Posterior vena cava (tissue), 2 donors: ENCODE measurements at regions not wholly inside any gene's neighbourhood (a gene's known extent, or its start where the extent isn't known, plus 50 kb on each side); places are given as distances from the start of the nearest gene placed in this dataset.
A peak's percentile ranks its signal among the peaks of the same experiment; 100 is the strongest.
"Not testable (repeated sequence)": the region's sequence is repeated elsewhere in the genome, so short reads cannot be mapped to it uniquely, and the experiment has no call there.

Experiments
- DNase-seq: peaks from one replicate; pipeline ENCODE4 v3.0.0-alpha.2; 2020; ENCODE audit warnings: low spot score
- intact Hi-C, 2 donors: fragments of 100-400 bp; cut with DNase I; formaldehyde crosslinking; loops; one replicate each; pipeline versions ENCODE4 v1.14.1 to v1.14.2; 2022 to 2023
- donor health status: DM: yes; HTN: yes; CAD: no.
- donor health status: DM: yes; HTN: yes; CAD: no.

DNA sequence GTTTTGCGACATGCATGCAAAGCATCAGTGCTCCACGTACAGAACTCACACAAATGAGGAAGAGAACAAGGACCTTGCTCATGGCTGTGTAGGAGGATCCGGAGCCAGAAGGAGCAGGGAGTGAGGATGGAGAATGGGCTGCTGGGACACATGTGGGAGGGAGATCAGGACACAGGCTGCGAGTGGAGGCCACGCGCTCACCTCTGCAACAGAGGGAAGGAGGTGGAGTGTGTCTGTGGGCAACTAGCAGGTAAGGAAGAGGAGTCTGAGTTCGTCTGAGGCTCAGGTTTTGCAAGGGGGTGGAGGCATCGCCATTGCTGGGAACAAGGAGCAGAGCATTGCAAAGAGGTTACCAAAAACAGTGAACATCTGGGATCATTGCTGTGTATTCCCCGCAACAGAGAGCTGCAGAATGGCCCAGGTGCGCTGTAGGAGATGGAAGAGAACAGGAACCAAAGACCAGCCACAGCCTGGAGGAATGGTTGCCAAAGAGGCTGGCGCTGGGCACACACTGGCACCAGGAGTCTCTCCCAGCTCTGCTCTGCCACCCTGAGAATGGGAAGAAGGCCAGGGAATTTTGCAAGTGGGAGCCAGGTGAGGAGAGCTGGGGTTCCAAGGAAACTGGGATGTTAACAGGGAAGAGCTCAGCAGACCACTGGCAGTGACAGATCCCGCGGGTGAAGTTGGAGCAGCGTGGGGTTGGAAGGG, 90.0 kb upstream of the RPS6KA2 start:
- no peak for DNase-seq
- intact Hi-C loops: no loop called here

DNA sequence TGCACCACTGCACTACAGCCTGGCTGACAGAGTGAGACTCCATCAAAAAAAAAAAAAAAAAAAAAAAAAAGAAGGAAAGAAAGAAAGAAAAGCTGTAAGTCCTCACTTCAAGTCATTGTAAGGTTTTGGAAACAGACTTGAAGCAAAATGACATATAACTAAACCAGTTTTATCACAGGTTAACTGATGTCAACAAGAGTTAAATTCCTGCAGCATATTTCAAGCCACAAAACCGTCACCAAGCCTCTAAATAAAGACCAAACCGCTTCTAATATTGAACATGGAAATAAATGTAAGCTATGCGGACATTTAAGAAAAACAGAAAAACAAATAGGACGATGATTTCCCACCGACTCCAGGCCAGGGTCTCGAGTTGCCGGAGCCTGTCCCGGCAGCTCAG, 88.9 kb upstream of the RPS6KA2 start:
- DNase-seq: no peak
- intact Hi-C loops: no loop called here

DNA sequence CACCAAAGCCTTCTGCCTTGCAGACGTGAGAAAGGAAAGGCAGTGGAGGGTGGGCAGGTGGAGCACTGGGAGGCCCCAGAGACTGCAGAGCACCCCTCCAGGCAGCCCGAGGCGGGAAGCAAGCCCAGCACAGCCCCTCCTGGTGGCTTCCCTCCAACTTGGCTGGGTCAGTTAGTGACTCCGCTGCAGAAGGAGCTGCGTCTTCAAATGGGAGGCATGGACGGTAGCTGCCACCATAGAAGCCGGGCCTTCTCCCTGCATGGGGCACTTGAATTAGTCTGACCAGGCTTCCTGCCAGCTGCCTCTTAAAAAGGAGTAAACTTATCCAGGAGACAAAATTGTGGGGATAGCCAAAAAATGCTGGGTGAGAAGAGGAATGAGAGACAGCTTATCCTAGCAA, 88.0 kb upstream of the RPS6KA2 start:
- DNase-seq: no peak
- intact Hi-C loops: no loop called here

DNA sequence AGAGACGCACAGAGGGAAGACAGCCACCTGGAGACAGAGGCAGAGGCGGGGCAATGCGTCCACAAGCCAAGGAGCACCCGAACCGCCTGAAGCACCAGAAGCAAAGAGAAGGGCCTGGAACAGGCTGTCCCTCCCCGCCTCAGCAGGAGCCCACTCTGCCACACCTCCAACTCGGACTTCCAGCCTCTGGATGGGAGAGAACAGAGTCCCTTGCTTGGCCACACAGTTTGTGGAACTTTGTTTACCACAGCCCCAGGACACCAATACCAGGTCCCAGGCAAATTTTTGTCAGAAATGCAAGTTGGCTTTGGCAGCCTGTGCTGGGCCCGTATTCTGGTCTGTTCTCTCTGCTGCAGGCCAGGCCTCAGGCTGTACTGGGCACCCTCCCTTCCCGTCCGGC, 87.5 kb upstream of the RPS6KA2 start:
- intact Hi-C loops: no loop called here
- no peak for DNase-seq

DNA sequence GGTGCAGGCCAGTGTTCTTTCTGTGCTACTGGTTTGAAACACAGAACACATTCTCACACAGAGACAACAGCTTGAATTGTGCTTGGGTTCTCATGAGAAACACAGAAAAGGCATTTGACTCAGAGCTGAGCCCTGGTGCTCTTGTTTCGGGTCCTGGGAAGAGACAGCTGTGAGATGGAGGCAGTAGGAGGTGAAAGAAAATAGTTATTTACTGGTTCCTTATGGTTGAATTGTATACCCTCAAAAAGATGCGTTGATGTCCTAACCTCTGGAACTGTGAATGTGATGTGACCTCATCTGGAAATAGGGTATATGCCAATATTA, 87.1 kb upstream of the RPS6KA2 start:
- DNase-seq: no peak
- intact Hi-C loops: no loop called here

DNA sequence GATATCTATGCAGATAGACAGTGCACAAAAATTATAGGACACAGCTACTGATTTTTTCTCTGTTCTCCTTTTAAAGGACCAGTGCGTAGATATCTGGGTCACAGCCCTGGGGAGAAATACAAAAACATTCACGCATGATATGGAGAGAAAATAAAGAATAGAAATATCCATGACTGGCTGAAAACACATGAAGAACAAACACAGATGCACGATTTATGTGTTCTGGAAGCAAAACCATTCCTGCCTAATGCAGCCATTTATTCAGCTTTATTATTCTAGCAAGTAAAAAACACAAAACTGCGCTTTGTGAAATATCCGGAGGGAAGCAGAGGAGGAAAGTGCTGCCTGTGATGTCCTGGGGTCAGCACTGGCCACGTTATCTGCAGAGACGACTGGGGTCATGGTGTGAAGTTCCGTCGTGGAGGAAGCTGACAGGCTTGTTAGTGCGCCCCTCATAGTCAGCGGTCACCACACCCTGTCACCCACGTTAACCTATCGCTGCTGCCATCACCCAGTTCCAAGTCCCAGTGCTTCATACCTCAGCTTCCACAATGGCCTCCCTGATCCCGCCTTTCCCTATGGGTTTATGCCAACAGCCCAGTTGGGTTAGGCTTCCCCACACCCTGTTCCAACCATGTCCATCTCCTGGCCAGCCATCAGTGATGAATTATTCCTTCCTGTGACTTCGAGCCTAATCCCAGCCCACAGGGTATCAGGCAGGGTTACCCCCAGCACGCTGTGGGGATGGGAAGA, 86.6 kb upstream of the RPS6KA2 start:
- intact Hi-C loops: no loop called here
- no peak for DNase-seq

DNA sequence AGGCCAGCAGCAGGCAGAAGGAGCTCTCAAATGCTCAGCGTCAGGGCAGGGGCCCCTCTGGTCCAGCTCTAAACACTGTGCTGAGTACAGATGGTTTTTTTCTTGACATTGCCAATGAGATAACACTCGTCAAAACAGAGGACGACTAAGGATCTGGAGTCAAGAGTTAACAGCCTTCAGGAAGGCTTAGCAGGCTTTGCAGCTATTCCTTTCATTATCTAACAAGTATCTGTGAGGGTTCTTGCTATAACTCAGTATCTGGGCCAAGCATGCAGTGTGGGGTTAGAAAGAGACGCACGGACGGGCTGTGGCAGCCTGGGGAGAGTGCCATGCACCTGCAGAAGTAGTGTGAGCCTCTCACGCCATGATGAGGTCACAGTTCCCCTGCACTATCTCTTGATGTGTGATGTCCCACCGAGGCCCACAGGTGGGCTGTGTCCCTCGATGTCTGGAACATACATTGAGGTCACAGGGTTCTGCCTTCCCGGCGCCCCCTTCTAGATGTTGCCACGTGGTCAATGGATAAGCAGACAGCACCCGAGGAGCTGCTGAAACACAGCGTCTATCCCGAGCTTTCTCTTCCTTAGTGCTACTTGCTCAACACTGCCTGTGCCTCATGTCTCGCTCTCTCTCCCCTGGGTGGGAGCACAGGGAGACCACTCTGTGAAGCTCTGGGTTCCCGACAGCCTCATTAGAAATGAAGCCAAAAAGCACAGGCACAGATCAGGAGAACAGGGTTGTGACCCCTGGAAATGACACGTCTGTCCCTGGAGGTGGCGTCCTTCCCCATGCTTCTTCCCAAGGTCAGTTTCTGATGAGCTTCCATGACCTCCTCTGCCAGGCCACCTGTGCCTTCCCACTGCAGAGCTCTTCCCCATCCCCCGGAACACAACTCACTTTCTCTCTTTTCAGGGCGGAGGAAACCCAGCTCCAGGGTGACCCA, 85.5 kb upstream of the RPS6KA2 start:
- DNase-seq: no peak
- intact Hi-C loops: no loop called here

DNA sequence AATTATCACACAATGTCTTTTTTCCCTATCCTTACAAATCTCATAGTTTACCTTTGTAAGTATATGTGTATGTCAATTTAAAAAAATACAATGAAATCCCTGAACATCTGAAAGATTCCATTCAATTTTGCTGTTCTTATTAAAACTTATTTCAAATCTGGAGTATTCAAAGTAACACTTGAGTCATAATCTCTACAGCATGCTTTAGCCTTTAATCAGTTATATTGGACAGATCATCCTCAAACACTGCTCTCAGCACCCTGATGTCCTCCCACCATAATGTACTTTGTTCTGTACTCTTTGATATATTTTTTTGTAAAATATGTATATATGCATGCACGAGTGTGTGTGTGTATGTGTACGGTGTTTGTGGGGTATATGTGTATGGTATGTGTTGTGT, 83.0 kb upstream of the RPS6KA2 start:
- intact Hi-C loops: no loop called here

DNA sequence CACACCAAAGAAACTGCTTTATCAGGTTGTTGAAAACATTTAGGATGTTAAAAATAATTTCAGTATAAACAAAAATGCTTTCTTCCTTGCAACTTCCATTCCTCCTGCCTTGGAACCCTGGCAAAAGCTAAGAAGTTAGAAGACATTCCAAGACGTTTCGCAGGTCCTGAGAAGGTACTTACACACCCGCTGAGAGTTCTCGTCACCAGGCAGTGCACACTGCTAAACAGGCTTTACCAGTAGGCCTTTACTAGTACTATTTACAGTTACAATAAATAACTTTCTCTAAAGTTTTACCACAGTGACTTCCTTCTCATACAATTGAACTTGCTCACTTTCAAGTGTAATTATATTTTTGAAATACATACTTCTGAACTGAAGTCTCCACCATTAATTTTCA, 81.4 kb upstream of the RPS6KA2 start:
- intact Hi-C loops: no loop called here
- DNase-seq: no peak

More for the DNA sequence above, 83.0 kb upstream of the RPS6KA2 start:
- DNase-seq: no peak

DNA sequence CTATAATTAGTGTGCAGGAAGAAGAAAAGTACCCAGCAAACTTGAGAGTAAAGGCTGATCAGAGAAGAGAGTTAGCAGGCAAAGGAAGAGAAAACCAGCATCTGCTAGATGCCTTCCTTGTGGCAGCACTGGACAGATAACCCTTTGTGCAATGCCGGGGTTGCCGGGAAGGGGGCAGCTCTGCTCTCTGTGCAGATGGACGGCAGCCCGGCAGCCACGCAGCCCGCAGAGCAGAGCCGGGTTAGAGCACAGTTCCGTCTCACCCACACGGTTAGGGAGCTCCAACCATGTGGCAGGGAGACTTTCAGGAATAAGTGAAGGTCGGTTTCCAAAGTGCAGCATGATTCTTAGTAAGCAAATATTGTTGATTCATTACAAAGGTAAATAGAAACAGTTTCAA, 80.0 kb upstream of the RPS6KA2 start:
- peak; percentile 80 for DNase-seq
- intact Hi-C loops: no loop called here

DNA sequence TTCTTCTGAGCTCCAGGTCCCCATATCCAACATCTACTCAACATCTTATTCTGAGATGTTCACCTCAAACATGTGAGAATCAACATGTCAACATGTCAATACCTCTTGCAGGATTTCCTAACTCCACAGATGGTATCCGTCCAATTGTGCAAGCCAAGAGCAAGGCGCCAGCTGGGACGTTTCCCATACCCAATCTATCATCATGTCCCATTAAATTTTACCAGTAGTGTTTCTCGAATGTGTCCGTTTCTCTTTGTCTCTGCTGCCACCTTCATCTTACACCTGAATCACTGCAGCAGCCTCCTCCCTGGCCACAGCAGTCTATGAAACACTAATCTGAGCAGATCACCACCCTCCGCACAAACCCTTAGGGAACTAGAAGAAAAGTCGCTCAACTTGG, 78.0 kb upstream of the RPS6KA2 start:
- DNase-seq: no peak
- intact Hi-C loops: no loop called here

DNA sequence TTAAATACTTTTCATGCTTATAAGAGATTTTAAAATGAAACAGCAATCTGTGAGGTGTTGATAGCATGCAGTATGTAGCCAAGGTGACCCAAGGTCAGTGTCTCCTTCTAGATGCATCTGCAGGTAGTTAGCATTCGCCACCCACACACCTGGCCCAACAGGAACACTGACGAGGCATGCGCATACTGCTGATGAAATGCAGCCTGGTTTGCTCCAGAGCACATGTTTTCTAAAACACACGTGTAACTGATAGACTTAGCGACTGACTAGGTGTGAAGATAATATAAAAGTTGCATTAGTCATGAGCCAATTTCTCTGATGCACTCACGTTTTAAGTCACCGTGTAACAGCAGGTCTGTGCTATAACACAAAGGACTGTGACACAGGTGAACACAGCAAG, 77.1 kb upstream of the RPS6KA2 start:
- intact Hi-C loops: no loop called here
- DNase-seq: no peak

DNA sequence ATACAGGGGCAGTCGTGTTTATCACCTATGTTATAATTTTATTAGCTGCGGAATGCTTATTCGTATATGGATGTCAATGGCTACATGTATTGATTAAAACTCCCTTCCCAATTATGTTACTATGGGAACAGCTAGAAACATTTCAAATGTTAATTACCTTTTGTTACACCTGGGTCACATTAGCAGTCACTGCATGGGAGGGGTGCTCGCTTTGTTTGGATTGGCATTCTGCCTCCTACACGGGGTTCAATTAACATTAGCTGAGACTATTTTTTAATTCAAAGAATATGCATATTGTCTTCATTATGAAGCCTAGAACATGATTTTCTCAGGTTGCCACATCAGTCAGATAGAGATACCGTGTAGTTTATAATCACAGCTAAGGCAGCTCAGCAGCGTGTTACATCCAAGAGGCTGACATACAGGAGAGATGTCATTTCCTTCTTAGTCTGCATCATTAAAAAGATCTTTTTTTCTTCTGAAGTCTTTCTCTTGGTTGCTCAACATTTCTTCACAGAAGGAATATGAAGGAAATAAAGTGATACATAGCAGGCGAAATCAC, 76.2 kb upstream of the RPS6KA2 start:
- intact Hi-C loops: no loop called here

DNA sequence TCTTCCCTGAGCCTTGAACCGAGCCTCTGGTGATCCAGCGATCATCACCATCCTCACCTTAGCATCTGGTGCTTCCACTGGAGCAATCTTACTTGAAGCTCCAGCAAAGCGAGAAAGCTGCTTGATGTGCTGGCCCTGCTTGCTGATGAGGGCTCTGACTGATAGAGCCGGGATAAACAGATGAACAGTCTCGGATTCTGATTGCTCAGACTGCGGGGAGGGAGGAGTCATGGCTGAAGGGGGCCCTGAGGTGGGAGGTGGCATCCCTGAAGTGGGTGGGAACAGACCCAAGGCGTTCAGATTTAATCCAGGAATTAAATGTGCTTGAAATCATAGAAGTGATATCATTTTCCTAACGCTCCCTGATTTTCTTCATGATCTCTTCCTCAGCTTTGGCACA, 74.4 kb upstream of the RPS6KA2 start:
- DNase-seq, intact Hi-C loops: not testable (repeated sequence)

More for the DNA sequence above, 76.2 kb upstream of the RPS6KA2 start:
- DNase-seq: no peak

DNA sequence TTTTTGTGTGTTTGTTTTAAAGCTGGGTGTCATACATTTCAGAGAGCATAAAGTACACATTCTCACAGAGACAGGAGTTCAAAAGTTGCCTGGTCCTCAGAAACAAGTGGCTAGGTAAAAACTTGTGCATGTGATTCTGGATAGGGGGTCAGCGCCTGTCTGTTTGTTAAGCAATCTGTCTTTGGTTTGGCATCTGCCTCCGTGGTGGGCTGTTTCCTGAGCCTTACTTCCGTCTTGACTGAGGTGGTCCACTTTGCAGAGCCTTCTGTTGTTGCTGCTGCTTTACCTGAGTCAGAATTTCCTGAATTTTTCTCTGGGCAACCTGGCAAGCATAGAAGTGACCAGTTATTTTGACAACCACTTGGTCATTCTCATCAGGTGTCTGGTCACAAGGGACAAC, 73.8 kb upstream of the RPS6KA2 start:
- intact Hi-C loops, DNase-seq: not testable (repeated sequence)

DNA sequence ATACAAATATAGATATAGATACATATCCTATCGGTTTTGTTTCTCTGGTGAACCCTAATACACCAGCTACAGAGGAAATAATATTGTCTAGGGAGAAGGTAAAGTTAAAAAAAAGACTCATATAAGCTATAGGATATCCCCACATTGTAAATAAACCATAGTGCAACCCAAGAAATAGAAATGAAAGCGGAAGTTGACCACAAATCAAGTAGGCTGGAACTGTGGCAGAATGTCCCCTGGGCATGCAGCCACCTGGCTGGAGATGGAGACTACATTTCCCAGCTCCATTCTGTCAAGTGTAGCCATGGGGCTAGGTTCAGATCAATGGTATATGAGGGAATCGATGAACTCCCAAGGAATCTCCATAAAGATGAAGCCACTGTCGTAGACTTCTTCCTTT, 70.1 kb upstream of the RPS6KA2 start:
- intact Hi-C loops: no loop called here
- DNase-seq: no peak

DNA sequence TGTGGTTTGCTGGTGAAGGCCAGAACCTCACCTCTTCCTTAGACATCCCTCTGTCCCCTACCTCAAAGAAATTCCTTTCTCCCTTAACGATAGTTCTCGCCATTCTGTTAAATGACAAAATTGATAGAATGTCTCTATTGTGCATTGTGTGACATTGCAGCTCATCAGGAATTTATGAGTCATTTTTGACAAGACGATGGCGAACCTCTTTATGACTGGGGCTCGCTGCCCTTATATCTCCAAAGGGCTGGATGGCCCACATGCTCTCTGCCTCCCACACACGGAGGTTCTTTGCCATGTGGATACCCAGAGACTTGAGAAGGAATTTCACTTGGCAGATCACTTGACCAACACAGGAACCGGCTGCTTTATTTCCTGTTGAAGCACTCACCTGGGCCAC, 66.8 kb upstream of the RPS6KA2 start:
- intact Hi-C loops: no loop called here
- no peak for DNase-seq

DNA sequence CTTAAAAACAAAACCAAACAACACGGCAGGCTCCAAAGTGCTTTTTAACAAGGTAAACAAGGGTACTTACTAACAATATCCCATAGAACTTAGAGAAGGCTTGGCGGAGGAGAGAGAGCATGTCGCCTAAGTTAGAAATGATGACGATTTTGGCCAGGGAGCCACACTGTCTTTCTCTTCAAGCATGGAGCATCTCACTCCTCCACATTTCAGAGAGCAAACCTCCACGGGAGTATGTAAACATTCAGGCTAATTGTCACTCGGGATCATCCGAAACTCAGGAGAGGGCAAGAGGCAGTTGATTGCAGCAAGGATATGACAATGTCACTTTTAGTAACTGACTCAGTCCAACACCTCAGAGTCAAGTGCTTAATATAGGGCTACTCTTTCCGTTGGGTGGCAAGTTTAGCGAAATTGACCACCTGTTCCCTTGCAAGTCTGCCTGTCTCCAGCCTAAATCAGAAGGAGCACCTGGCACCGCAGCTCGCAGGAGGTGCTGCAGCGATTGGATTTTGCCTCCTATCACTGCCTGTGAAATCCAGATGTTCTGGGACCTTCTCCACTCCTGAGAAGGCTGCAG, 65.8 kb upstream of the RPS6KA2 start:
- DNase-seq: no peak
- intact Hi-C loops: no loop called here

DNA sequence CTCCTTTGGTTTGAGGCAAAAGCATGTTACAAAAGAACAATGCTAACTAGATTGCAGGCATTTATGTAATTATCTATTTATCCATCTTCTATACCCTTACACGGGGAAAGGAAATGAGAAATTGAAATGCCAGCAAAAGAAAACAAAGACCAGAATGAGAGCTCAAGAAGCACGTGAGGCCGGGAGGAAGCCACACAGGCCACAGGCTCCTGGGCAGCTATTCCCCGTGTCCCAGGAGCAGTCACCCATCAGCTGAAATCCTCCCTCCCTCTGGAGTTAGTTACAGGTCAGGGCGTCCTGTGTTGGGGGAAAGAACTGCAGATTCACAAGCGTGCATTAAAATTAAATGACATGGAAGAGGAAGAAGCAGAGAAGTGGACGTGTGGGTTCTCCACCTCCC, 64.7 kb upstream of the RPS6KA2 start:
- DNase-seq: no peak
- intact Hi-C loops: no loop called here

DNA sequence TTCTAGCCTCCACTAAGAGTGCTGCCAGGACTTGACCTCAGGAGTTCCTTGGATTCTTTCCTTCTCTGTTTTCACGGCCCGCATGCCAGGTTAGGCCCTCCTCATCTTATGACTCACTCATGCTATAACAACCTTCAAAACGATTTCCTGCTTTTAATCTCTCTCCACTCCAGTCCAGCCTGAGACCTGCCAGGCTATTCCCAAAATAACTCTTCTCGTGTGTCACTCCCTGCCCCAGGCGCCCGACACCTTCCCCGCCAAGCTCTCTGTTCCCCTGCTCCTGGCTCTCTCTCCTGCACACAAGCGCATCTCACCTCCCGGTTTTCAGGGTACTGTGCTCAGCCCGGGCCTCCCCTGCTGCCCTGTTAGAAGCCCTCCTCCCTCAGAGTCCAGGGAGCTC, 64.1 kb upstream of the RPS6KA2 start:
- DNase-seq: no peak
- intact Hi-C loops: no loop called here
